ENCODE measurements at regions not wholly inside any gene's neighbourhood (a gene's known extent, or its start where the extent isn't known, plus 50 kb on each side); places are given as distances from the start of the nearest gene placed in this dataset.
"Not testable (repeated sequence)": the region's sequence is repeated elsewhere in the genome, so short reads cannot be mapped to it uniquely, and the experiment has no call there.

DNA sequence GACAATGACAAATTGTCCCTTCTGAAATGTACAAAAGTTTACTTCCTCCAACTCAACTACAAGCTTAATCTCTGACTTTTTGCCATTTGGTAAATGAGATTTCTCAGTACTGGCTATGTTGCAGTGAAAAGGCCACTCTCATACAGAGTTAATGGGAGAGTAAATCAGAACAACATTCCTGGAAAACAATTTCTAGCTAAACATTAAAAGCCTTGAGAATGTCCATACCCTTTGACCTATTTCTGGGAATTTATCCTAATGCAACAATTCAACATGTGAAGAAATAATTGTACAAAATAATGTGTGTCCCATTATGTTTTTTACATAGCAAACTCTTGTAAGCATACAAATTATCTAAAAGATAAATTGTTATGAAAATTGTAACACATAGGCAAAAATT, 56.3 kb upstream of the SPEF2 start:
- no peak for DNase-seq (ENCODE audit: low read depth, low spot score)

DNA sequence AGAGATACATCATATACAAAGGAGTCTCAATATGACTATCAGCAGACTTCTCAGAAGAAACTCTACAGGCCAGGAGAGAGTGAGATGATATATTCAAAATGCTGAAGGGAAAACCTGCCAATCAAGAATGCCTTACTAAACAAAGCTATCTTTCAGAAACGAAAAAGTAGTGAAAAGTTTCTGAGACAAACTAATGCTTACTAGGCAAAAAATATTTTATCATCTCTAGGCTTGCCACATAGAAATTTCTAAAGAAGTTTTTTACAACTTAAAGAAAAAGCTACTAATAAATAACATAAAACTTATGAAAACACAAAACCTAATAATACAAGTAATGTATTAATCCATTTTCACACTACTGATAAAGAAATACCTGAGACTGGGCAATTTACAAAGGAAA, 59.9 kb upstream of the SPEF2 start:
- DNase-seq (ENCODE audit: low read depth, low spot score), result no peak

GRCh38 chr5:35557199-35557598, 60.5 kb upstream of the SPEF2 start:
- no peak for DNase-seq (ENCODE audit: low read depth, low spot score)

DNA sequence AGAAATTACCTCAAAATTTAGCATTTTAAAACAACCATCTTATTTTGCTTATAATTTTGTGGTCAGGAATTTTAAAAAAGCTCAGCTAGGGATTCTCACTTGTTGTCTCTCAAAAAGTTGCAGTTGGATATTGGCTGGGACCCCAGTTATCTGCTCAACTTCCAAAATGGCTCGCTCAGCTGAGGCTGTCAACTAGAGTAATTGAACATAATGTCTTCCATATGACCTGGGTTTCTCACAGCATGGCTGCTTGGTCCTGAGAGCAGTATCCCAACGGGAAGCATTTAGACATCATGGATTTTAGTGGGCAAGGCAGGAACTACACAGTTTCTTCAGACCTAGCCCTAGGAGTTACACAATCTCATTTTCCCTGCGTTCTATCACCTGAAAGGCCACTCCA, 63.6 kb upstream of the SPEF2 start:
- DNase-seq (ENCODE audit: low read depth, low spot score), result no peak

DNA sequence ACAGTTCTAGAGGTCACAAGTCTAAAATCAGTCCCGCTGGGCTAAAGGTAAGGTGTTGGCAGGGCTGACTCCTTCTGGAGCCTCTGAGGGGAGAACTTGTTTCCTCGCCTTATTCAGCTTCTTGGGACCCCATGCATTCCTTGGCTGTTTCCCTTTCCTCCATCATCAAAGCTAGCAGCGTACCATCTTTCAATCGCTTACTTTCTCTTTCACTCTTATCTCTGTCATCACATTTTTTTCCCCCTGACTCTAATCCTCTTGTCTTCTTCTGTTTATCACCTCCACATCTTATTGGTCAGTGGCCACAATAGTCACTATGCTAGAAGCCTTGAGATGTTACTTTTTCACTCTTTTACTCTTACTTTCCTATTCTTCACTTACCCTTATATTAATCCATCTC, 72.5 kb upstream of the SPEF2 start:
- no peak for DNase-seq (ENCODE audit: low read depth, low spot score)

GRCh38 chr5:35543408-35543807, 74.3 kb upstream of the SPEF2 start:
- DNase-seq (ENCODE audit: low read depth, low spot score), result no peak

- no peak for DNase-seq (ENCODE audit: low read depth, low spot score)
Measured at GRCh38 chr5:35540002-35540401, 77.7 kb upstream of the SPEF2 start.

GRCh38 chr5:35538198-35538931, 79.3 kb upstream of the SPEF2 start:
- no peak for DNase-seq (ENCODE audit: low read depth, low spot score)

- no peak for DNase-seq (ENCODE audit: low read depth, low spot score)
Measured at GRCh38 chr5:35533156-35533555, 84.5 kb upstream of the SPEF2 start.

- DNase-seq (ENCODE audit: low read depth, low spot score), result not testable (repeated sequence)
Measured at GRCh38 chr5:35531553-35531952, 86.1 kb upstream of the SPEF2 start.

DNA sequence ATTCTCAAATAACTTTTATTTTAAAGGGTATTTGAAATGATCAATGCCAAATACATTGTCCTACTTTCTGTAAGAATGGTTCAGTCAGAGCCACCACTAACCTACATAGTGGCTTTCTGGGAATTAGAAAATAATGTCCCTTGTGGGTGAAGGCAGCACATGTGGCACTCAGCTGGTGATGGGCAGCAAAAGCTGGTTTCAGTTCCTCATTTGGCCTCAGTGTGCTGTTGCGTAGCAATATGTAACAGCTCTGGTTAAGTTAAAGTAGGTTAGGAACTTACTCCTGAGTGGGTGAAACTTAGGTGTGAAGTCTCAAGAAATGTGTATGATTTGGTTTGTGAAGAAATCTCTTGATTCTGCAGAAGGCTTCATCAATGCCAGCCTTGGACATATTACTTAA, 99.6 kb upstream of the SPEF2 start:
- no peak for DNase-seq (ENCODE audit: low read depth, low spot score)

DNA sequence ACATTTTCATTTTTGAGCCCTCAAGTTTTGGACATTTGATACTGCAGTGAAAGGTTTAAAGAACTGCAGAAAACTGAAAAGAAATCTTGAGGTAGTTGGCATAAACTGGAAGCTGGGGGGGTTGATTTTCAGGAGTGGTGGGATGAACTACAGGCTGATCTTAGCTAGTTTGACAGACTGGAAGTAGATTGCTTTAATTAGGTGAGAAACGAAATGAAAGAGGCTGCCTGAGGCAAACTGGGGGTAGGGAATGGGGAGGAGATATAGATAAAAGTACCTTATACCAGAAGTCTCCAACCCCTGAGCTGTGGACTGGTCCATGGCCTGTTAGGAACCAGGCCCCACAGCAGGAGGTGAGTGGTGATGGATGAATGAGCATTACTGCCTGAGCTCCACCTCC, 101.4 kb upstream of the SPEF2 start:
- no peak for DNase-seq (ENCODE audit: low read depth, low spot score)

- no peak for DNase-seq (ENCODE audit: low read depth, low spot score)
Measured at GRCh38 chr5:35513612-35514011, 104.1 kb upstream of the SPEF2 start.

- no peak for DNase-seq (ENCODE audit: low read depth, low spot score)
Measured at GRCh38 chr5:35502206-35502605, 115.5 kb upstream of the SPEF2 start.

- no peak for DNase-seq (ENCODE audit: low read depth, low spot score)
Measured at GRCh38 chr5:35488791-35489190, 128.9 kb upstream of the SPEF2 start.

GRCh38 chr5:35488055-35488454, 129.6 kb upstream of the SPEF2 start:
- DNase-seq (ENCODE audit: low read depth, low spot score), result no peak

DNA sequence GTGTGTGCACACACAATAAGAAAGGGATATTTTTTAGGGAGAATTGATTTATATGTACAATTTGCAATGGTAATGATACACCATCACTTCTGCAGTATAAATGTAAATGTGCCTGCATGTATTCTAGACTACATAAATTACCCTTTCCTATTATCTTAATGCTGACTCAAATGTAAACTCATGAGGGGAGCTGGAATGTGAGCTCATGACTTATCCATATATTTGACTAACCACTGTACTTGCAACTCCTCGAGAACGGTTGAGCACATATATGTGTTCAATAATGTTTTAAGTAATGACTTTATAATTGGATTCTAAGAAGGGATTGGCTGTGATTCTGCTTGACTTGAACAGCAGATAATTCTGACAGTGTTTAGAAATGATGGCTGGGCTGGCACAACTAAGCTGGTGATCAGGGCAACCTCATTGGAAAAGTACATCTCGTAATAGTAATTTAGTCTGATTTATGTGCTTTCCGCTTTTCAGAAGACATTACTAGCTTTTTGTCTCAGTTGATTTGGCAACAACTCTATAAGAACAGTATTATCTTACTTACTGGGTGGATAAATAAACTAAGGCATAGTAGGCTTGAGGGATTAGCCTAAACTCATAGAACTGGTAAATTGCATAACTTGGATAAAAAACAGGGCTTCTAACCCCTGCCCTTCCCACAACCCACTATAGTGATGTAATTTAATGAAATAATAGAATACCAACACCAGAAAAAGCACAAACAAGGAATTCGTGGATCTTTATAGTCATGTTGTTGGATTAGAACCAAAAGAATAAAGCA, 130.2 kb upstream of the SPEF2 start:
- DNase-seq (ENCODE audit: low read depth, low spot score), result no peak

GRCh38 chr5:35485487-35485886, 132.2 kb upstream of the SPEF2 start:
- no peak for DNase-seq (ENCODE audit: low read depth, low spot score)

GRCh38 chr5:35484241-35484640, 133.4 kb upstream of the SPEF2 start:
- DNase-seq (ENCODE audit: low read depth, low spot score), result no peak

DNA sequence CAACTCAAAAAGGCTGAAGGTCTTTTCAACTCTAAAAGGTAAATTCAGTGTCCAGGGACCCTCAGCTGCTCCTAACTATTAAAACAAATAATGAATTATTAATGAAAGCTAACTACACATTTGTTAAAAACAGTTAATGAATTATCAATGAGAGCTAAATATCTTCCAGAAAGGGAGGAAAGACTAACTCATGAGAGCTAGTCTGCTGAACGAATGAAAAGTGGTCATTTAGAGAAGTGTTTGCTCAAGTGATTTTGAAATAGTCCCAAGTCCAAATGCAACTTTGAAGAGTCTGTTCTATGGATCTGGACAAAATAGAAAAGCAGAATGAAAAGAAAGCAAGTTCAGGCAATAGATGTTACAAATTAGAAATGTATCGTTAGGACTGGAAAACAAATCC, 133.9 kb upstream of the SPEF2 start:
- no peak for DNase-seq (ENCODE audit: low read depth, low spot score)

DNA sequence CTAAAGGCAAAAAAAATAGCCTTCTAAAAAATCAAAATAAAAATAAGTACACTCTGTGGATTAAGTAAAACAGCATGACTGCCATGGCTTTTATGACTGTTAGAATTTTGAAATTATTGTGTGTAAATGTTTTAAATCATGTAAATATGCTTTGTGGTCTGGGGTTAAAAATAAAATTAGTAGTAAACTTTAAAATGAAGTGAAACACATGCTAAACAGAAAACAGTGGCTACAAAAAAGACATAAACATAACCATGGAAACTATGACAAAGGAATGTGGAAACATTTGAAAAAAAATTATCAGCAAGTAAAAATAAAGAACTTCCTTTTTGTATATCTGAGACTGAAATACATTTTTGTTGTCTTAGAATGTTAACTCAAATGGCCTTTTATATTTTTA, 134.5 kb upstream of the SPEF2 start:
- DNase-seq (ENCODE audit: low read depth, low spot score), result no peak

GRCh38 chr5:35482167-35482755, 135.4 kb upstream of the SPEF2 start:
- DNase-seq (ENCODE audit: low read depth, low spot score), result no peak
